GM12878 (cell line): ENCODE measurements at regions not wholly inside any gene's neighbourhood (a gene's known extent, or its start where the extent isn't known, plus 50 kb on each side); places are given as distances from the start of the nearest gene placed in this dataset.

ENCODE experiments used
- CREB1 ChIP-seq: IDR thresholded peaks from 2 replicates; pipeline ENCODE4 v1.6.1; 2012; ENCODE audit warnings: low read depth, mild to moderate bottlenecking, inconsistent platforms
- JUND ChIP-seq: IDR thresholded peaks from 2 replicates; pipeline ENCODE4 v1.6.1; 2012; ENCODE audit warnings: low read depth, mild to moderate bottlenecking, low read length, improper control_type of control experiment, moderate library complexity
- TF ChIP-seq, protein P1 (sequence below), 3 experiments: IDR thresholded peaks in 2 of 3; conservative IDR thresholded peaks in 1 of 3; 2 replicates each; pipeline ENCODE4 v1.5.1; 2011; ENCODE audit warnings: low read depth in 3 of 3, low read length in 3 of 3, mild to moderate bottlenecking in 3 of 3, control low read depth in 2 of 3, moderate library complexity in 2 of 3, inconsistent platforms in 1 of 3, mixed read lengths in 1 of 3; ENCODE audit not compliant: control insufficient read depth in 2 of 3, insufficient read depth in 1 of 3; ENCODE audit errors: extremely low read depth in 1 of 3

DNA sequence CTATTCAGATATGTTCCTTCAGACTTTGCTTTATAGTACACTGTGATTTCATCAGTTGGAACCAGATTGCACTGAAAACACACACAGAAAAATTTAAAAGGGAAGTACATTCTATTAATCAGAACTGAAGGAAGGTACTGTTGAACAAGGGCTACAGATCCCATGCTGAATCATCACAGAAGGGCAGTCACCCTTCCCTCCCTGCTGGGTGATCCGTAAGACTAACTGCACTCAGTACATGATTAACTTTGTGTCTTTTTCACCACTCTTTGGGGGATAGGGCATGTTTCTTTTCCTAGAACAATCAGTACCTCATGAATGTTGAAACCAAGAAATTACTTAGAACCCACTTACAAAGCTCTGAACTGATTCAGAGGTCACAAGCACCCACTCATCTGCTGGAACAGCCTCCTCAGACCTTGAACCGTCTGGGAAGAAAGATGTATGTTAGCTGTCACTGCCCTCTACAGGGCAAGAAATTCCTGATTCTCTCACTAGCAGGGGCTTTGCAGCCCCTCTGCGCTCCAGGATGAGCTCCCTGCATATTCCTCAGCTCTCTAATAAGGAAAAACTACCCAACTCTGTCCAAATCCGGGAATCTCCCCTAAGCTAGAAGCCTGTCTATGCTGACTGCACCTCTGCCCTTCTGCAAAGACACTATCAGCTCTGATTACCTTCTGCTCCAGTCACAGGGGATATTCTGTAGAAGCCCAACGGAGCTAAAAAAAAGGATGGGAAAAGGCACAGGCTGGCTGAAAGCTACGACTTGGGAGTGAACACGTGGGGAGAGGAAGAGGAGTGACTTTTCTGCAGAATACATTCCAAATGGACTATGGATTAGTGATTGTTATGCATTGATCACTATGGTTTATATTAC, 51.0 kb downstream of the IARS1 start:
- TF ChIP-seq CREB1: no peak
- TF ChIP-seq, protein P1, sequence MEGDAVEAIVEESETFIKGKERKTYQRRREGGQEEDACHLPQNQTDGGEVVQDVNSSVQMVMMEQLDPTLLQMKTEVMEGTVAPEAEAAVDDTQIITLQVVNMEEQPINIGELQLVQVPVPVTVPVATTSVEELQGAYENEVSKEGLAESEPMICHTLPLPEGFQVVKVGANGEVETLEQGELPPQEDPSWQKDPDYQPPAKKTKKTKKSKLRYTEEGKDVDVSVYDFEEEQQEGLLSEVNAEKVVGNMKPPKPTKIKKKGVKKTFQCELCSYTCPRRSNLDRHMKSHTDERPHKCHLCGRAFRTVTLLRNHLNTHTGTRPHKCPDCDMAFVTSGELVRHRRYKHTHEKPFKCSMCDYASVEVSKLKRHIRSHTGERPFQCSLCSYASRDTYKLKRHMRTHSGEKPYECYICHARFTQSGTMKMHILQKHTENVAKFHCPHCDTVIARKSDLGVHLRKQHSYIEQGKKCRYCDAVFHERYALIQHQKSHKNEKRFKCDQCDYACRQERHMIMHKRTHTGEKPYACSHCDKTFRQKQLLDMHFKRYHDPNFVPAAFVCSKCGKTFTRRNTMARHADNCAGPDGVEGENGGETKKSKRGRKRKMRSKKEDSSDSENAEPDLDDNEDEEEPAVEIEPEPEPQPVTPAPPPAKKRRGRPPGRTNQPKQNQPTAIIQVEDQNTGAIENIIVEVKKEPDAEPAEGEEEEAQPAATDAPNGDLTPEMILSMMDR (IDR thresholded peaks at IDR 0.05 in 2 of 3, conservative IDR thresholded peaks at IDR 0.05 in 1 of 3; ENCODE audit: control insufficient read depth in 2 of 3, extremely low read depth in 1 of 3, insufficient read depth in 1 of 3, low read depth in 3 of 3, low read length in 3 of 3): peak in 2 of 3 experiments; percentile 8 to 18; a peak in 1 of 6 replicates
- TF ChIP-seq JUND: no peak
